GM21526 (cell line): ENCODE measurements at regions not wholly inside any gene's neighbourhood (a gene's known extent, or its start where the extent isn't known, plus 50 kb on each side); places are given as distances from the start of the nearest gene placed in this dataset.

Experiments
- ATAC-seq: cut with Tn5 transposase; IDR thresholded peaks from one replicate; pipeline ENCODE4 v1.9.1; 2021; ENCODE audit warnings: moderate library complexity; ENCODE audit not compliant: unreplicated experiment, low FRiP score

GRCh38 chr16:51818342-51818944, 667.4 kb upstream of the SALL1 start:
- no peak for ATAC-seq

- no peak for ATAC-seq
Measured at GRCh38 chr16:51816929-51817328, 665.9 kb upstream of the SALL1 start.

GRCh38 chr16:51815523-51815922, 664.5 kb upstream of the SALL1 start:
- ATAC-seq: no peak

- no peak for ATAC-seq
Measured at GRCh38 chr16:51814617-51815016, 663.5 kb upstream of the SALL1 start.

GRCh38 chr16:51813609-51814008, 662.5 kb upstream of the SALL1 start:
- ATAC-seq: no peak

GRCh38 chr16:51812945-51813344, 661.9 kb upstream of the SALL1 start:
- ATAC-seq: no peak

GRCh38 chr16:51807551-51807950, 656.5 kb upstream of the SALL1 start:
- no peak for ATAC-seq

- no peak for ATAC-seq
Measured at GRCh38 chr16:51801635-51802034, 650.6 kb upstream of the SALL1 start.

GRCh38 chr16:51797669-51798259, 646.7 kb upstream of the SALL1 start:
- no peak for ATAC-seq

GRCh38 chr16:51779240-51779639, 628.2 kb upstream of the SALL1 start:
- ATAC-seq: no peak

GRCh38 chr16:51773071-51773890, 622.2 kb upstream of the SALL1 start:
- no peak for ATAC-seq

- ATAC-seq: no peak
Measured at GRCh38 chr16:51766739-51767138, 615.7 kb upstream of the SALL1 start.

GRCh38 chr16:51763072-51763661, 612.1 kb upstream of the SALL1 start:
- no peak for ATAC-seq

GRCh38 chr16:51762081-51762996, 611.3 kb upstream of the SALL1 start:
- ATAC-seq: peak; percentile 94

GRCh38 chr16:51761001-51761400, 609.9 kb upstream of the SALL1 start:
- no peak for ATAC-seq

- no peak for ATAC-seq
Measured at GRCh38 chr16:51759999-51760398, 608.9 kb upstream of the SALL1 start.

GRCh38 chr16:51759329-51759728, 608.3 kb upstream of the SALL1 start:
- ATAC-seq: no peak

- ATAC-seq: no peak
Measured at GRCh38 chr16:51757921-51758479, 606.9 kb upstream of the SALL1 start.

- no peak for ATAC-seq
Measured at GRCh38 chr16:51757505-51757904, 606.4 kb upstream of the SALL1 start.

GRCh38 chr16:51757124-51757470, 606.0 kb upstream of the SALL1 start:
- ATAC-seq: no peak
